PC-3 (cell line): ENCODE measurements at regions not wholly inside any gene's neighbourhood (a gene's known extent, or its start where the extent isn't known, plus 50 kb on each side); places are given as distances from the start of the nearest gene placed in this dataset.

Experiments used
- CTCF ChIP-seq: fragments of 300-600 bp; sonication (generic); conservative IDR thresholded peaks from 2 replicates; pipeline ENCODE4 v1.5.1; 2017; ENCODE audit warnings: antibody characterized with exemption, low read depth, mild to moderate bottlenecking, low read length
- EZH2 ChIP-seq: fragments of 300-600 bp; sonication (generic); IDR thresholded peaks from one replicate; pipeline ENCODE4 v1.6.1; 2017; ENCODE audit warnings: antibody characterized with exemption, mild to moderate bottlenecking, low read length; ENCODE audit not compliant: unreplicated experiment
- EZH2phosphoT487 ChIP-seq: fragments of 300-600 bp; sonication (generic); IDR thresholded peaks from 2 replicates; pipeline ENCODE4 v1.6.1; 2018; ENCODE audit warnings: mild to moderate bottlenecking, antibody characterized with exemption, low read length, borderline replicate concordance

DNA sequence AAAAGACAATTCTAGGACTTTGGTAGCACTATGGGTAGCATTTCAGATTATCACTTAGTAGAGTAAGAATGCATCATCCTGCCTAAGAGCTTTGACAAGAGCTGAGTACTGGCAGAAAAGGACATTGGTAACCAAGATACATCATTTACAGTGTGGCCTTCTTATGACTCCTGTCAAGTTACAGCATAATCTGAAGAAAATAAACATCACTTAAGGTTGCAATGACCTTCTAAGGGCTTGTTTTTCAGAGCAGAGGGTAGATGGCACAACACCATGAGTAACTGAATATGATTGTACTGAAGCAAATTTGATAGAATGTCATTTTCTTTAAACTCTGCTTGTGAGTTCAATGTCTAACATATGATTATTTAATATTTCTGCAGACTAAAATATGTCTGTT lies 822.6 kb downstream of the TBC1D32 start:
- TF ChIP-seq CTCF (no peak), EZH2 (no peak), EZH2phosphoT487 (no peak)
